ENCODE measurements at regions not wholly inside any gene's neighbourhood (a gene's known extent, or its start where the extent isn't known, plus 50 kb on each side); places are given as distances from the start of the nearest gene placed in this dataset.

DNA sequence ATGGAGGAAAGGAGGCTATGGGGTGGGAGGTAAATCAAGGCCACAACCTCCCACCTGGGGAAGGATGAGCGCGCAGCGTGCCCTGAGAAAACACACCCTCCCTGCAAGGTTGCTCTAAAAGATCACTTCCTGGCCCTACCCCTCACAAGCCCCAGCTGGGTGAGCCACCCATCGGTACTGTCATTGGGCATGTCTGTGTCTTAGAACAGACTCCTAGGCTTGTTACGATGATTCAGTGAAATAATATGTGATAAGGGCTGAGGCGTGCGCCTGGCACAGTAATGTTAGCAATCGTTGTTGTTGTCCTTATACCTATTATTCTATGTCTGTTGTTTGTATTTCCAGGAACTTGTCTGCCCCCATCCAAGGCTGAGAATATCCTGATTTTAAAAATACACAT lies 175.1 kb downstream of the ZFP36L2 start:
- DNase-seq, result no peak

DNA sequence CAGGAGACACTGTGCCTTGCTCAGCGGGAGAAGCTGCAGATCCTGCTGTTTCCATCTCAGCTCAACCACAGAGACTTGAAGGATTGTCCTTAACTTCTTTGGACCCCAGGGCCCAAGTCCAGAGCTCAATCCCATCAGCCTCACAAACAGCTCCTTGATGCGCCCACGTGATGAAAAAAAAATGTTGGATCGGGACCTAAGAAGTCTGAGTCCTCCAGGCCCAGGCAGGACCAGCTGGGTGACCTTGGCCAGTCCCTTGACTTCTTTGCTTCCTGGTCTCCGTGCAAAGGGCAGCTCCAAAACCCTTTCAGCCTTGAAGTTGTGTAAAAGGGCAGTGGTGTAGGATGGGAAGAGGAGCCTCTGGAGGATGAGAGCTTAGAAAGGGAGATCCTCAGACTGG lies 175.5 kb downstream of the ZFP36L2 start:
- DNase-seq, result no peak

DNA sequence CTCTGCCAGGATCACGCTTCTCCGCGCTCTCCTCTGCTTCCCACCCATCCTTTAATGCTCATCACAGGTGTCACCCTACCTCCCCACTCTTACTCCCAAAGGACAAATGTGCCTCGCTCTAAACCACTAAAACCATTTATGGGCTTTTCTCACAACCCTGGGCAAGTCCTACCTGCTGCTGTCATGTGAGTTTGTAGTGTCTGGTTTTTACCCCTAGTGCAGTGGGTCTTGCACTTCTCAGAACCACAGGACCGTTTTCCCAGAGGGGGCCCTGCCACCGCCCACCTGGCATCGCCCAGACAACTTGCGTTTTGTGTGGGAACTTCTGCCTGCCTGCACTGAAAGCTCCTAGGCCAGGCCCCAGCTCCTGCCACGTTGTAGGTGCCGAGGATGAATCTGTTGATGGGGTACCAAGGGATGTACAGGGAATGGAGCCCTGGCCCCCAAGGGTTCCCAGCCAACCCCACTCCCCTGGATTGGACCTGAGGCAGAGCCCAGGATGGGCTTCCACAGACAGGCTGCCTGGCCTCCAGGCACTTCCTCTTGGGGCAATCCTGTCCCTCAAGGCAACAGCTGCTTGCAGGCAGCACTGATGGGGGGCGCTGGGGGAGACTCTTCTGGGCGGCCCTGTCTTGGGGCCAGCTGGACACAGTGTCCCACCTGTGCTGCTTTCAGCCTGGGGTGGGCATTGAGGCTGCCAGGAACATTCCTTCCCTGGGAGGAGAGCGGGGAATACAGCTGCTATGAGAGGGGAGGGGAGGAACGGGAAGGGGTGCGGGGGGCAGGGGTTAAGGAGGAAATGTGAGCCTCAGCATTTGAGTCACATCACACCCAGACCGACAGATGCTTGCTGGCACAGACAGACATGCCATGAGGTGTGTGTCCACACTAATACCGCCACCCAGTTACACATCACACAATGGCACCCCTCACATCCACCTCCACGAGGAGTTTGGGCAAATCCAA lies 176.3 kb downstream of the ZFP36L2 start:
- peak; percentile 26 for DNase-seq

DNA sequence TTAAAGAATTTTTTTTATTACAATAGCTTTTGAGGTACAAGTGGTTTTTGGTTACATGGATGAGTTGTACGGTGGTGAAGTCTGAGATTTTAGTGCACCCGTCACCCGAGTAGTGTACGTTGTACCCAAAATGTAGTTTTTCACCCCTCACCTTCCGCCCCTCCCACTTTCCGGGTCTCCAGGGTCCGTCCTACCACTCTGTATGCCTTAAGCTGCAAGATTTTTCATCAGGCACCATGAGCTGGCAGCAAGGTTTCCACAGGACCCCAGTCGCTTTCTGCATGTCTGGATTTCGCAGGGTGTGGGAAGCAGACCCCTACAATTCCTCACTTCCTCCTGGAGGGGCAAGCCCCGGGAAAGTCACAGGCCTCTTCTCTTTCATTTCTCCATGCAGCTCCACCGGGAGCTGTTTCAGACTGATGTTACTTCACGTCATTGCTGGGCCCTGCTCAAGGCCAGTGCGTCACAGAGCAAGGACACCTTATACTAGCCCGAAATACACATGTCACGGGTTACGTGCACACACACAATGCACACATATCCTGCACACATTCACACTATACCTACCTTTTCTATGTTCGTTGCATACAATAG lies 179.1 kb downstream of the ZFP36L2 start:
- peak; percentile 34 for DNase-seq

DNA sequence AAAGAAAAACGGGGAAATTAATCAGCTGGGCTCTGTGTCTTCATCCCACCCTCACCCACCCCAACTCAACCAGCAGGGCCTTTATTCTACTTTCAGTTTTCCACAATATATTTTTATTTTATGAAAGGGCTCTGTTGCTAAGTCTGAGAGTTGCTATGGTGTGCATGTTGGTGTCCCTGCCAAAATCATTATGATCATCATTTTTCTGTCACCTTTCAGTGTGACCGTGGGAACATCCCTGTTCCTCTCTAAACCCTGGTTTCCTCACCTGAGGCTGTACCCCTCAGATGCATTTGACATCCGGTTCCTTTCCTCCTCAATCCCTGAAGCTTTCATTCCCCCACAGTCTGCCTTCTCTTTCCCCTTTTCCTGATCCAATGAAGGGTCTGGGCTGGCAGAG lies 180.5 kb downstream of the ZFP36L2 start:
- no peak for DNase-seq

DNA sequence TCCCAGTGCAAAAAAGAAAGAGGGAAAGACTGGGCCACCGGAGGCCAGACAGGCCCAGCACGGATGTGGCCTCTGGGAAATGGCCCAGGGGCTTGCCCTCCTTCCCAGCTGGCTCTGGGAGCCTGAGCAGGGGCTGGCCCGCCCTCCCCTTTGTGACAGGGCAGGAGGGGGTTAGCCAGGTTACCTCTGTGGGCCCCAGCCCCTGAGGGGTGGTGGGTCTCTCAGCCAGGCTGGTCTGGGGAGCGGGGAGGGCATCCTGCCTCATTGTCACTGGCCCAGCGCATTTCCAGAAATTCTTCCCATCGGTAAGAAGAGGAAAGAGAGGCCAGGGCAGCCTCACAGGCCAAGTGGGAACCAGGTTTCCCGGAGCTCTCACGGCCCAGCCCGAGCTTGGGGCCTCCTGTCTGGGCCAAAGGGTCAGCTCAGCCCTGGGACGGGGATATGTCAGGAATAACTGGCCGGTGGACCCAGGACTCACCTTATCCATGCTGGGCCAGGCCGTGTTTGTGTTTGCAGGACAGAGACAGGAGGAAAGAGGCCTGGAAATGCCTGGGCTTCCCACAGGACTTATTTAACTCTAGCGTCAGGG lies 182.2 kb downstream of the ZFP36L2 start:
- no peak for DNase-seq

DNA sequence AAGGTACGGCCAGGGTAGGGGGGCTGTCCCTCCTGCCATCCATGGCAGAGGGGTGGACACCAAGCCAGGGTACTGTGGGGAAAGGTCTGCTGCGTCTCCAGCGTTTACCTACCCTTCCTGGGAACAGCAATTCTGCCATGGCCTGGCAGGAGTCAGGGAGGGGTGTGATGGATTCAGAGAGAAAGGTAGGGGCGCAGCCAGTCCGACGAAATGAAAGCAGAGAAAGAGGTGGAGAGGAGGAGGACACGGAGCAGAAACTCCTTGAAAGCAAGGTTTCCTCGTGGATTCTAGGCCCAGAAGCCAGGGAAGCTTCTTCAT lies 182.9 kb downstream of the ZFP36L2 start:
- no peak for DNase-seq

DNA sequence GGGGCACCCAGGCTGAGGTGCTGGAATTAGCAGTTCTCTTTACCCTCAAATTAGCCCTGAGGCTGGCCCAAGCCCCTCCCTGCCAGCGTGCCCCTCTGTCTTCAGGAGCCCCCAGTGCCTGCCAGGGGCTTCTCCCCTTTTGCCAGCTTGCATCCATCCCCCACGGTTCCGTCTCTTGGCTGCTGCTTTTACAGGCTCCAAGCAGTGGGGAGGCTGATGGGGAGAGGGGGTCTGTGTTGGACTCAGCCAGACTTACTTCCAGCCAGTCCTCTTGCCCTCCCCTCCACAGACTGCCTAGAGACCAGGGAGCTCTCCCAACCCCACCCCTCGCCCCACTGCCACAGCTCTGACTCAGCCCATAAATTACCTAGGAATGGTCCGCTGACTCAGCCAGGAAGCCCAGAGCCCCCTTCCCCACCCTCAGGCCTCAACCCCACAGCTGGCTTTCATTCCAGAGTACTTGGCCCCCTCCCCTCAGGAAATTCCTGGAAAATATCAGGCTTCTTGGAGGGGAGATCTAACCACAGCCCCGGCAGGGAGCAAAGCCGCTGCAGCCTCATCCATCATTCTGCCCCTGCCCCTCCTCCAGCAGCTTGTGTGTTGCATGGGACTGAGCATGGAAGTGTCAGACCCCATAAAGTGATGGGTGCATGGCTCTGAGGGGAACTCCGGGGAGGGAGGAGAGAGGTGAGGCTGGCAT lies 184.6 kb downstream of the ZFP36L2 start:
- no peak for DNase-seq

DNA sequence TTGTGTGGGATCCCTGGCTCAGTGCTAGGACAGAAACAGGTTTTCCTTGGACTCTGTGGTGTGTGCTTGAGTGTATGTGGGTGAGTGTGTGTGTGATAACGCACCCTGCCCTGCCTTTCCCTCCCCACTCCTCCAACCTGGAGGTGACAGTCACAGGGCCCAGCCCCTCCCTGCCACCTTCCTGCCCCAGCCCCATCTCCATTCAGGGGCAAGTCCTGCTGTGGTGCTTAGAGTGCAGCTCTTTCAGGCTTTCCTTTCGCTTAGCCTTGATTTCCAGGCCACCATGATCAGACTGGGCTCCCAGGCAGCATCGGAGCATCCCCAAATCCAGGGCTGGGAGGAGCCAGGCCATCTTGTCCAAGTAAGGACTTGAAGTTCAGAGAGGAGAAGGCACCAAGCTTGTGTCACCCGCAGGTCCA lies 185.2 kb downstream of the ZFP36L2 start:
- DNase-seq, result no peak

DNA sequence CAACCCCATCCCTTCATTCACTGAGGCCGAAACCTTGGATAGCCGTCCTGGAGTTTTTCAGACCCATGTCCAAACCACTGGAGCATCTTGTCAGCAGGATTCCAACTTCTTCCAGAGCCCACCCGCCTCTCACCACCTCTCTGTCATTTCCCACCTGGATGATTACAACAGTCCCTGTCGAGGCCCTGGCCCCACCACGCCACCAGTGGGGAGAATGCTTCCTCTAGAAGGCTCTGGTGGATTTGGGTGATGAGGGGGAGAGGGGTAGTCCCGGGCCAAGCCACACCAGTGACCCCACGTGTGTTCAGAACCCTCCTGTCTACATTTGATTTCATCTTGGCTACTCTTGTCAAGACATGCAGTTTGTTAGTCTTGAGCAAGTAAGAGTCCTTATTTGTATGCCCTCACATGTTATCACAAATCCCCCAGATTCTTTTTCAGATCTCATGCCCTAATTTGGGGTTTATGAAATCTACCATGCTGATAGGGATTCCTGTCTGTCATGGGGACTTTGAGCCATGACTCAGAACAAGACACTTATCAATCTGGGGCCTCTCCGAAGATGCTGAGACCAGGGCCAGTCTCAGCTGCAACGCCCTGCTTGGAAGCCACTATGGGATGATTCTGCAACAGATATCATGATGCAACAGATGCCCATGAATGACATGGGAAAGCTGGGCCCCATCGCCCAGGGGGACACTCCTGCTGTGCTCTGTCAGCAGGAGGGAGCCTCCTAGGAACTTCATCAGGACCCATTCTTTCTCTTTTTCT lies 186.1 kb downstream of the ZFP36L2 start:
- peak; percentile 38 for DNase-seq

DNA sequence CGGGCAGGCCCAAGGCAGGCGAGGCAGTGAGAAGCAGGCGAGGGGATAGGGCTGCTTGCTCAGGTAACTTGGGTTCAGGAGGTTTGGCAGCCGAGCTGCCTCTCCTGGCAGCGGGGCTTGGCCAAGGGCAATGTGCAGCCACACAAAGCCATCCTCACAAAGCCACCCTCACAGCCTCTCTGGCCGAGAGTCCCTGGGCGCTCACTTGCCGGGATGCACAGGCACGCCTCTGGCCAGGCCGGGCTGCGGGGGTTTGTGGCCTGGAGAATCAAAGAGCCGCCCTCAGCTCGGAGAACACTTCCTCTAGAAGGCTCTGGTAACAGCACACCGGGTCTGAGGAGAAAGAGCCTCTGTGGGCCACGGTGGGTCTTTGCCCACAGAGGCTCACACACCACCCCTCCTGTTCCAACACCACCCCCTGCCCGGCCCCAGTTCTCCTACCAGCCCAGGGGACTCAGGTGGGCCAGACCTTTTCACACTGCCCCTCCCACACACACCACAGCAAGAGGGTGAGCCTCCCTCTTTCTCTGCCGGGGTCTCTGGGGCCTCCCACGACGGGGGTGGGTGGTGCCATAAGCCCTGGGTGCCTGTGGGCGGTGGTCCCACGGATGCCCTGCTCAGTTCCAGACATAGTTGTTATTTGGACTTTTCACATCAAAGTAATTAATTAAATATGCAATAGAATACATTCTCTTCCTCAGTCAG lies 186.9 kb downstream of the ZFP36L2 start:
- DNase-seq, result no peak

DNA sequence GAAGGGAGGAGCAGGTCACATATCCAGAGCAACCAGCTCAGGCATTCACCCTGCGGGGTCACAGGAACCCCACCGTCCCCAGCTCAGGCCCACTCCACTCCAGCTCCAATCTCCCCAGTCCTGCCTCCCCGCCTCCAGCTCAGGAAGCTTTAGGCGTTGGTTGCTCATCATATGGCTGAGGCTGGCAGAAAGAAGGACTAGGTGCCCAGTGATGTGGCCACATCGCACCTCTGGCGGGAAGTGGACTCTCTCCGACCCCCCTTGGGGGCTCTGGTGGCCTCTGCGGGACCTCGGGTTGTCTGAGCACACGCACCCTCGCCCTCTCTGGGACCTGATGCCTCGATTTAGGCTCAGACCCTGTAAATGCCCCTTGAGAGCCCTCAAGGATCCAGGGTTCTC lies 187.7 kb downstream of the ZFP36L2 start:
- no peak for DNase-seq

DNA sequence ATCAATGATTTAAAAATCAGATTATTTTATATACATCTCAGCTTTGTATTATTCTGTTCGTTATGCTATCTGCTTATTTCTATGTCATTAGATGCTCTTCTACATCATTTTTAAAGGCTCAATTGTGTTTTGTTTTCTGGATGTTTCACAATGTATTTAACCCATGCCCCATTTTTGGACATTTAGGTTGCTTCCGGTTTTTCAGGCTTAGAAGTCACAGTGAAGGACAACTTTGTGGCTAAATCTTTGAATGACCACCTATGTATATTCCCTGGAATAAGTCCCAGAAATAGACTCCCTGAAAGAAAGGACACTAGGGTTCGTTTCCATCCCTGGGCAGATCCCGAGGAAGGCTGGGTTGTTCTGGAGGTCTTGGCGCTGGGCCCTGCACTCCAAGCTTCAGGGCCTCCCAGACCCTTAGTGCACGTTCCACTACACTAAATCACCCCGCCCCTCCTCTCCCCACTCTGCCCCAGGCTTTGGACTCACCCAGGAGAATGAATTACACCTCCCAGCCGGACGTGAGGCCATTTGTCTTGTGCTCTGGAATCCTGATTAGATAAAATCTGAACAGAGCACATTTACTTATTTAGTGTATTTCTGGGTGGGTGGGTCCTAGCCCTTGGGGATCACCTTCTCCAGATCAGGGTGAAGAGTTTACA lies 188.2 kb downstream of the ZFP36L2 start:
- DNase-seq, result no peak

DNA sequence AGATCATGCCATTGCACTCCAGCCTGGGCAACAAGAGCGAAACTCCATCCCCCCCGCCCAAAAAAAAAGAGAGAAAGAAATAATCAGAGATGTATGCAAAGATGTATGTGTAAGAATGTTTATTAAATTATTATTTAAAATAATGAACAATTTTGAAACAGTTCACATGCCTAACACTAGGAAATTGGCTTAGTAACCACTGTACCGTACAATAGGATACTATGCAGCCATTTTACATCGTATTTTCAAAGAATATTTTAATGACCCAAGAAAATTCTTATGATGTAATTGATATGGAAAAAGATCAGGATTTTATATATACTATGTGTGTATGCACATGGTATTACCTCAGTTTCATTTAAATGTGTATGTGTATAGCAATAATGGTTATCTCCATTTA lies 190.5 kb downstream of the ZFP36L2 start:
- DNase-seq, result no peak

DNA sequence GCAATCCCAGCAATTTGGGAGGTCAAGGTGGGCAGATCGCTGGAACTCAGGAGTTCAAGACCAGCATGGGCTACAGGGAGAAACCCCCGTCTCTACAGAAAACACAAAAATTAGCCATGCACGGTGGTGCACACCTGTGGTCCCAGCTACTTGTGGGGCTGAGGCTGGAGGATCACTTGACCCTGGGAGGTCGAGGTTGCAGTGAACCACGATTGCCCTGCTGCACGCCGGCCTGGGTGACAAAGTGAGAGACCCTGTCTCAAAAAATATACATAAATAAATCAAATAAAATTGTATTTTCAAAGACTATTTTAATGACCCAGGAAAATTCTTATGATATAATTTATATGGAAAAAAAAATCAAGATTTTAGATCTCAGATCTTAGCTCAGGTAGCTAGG lies 191.5 kb downstream of the ZFP36L2 start:
- DNase-seq, result no peak

DNA sequence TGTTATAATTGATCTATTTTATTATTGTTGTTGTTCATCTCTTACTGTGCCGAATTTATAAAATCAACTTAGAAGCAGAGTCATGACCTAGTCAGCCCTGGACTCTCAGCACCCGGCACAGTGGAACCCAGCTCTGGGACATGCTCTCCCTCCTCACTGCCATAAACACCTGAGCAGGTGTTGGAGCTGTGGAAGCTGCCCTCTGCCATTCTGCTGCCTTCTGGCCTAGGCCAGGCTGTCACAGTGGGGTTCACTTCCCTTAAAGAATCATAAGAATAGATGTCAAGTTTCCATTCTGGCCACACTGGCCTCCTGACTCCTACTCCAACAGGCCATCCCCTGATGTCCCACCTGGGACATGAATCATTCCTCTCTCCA lies 192.2 kb downstream of the ZFP36L2 start:
- DNase-seq, result no peak

DNA sequence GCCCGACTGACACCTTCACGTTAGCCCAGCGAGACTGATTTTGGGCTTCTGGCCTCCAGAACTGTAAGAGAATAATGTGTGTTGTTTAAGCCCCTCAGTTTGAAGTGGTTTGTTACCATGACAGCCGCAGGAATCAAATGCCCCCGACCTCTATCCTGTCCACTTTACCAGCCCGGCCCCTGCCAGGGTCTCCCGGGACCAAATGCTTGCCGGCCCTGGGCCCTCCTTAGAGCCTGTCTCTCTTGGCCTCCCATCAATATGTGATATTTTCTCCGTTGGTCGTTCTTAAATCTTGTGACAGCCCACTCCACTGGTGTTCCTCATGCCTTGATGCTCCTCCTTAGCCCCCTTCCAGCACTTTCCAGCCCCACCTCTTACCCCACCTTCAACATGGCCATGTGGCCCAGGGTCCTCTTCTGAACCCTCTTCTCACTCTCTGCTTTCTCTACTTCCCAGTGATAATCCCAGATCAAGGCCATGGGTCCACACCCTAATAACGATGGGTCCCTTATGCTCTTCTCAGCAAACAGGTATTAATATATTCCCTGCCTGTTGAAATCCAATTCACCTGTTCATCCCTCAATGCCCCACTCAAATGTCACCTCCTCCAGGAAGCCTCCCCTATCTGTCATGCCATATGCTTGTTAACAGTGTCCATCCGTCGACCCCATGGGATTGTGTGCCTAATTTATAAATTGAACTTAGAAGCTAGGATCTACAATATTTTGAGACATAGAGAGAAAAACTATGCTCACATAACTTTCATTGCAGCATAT lies 192.8 kb downstream of the ZFP36L2 start:
- no peak for DNase-seq

DNA sequence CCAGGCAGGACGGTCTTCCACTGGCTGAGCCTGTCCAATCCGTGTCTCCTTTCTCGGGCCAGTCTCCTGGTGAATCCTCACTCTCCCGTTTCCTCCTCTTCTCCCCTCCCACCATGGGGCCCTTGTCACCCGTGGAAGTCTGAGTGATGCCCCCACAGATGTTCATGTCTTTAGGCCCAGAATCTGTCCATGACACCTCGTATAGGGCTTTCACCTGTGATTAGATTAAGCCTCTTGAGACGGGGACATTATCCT lies 193.5 kb downstream of the ZFP36L2 start:
- DNase-seq, result no peak

DNA sequence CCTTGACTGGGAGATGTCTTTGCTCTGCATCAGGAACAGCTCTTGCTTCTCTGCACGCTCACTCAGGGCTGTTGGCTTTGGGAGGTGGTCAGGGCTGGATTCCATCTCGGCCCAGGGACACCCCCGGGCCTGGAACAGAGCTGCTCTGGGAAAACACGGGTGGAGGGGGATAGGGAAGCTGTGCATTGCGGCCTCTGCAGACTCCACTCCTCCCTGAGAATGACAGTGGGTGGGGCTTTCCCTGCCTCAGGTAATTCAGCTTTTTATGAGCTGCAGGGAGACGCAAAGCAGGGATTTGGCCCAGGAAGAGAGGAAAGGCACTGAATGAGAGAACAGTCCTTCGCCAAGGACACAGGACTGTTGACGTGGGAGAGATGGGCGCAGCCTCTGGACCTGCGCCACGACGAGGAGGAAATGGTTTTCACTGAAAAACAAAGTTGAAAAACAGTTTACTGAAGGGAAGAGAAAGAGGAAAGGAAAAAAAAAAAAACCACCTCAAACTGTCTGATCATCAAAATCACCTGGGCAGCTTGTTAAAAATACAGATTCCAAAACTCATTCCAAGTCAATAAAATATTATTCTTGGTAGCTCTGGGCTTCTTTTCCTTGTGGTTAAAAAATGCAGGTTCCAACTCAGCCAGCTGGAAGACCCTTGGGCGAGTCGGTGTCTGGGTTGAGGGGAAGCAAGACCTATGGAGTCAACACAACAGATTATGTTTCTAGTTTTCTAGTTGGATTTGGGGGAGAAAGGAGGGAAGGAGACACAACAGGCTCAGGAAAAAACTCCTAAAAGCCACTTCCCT lies 194.0 kb downstream of the ZFP36L2 start:
- DNase-seq, result no peak

All from activated CD4-positive, alpha-beta T cell treated with anti-CD3 and anti-CD28 coated beads, Interleukin-10, Interleukin-2, amounts not matched to agents 100 ng/mL and 50 ng/mL, durations not matched to agents 16 hours and 8 hours (primary cell).